ENCODE measurements at regions not wholly inside any gene's neighbourhood (a gene's known extent, or its start where the extent isn't known, plus 50 kb on each side); places are given as distances from the start of the nearest gene placed in this dataset.

DNA sequence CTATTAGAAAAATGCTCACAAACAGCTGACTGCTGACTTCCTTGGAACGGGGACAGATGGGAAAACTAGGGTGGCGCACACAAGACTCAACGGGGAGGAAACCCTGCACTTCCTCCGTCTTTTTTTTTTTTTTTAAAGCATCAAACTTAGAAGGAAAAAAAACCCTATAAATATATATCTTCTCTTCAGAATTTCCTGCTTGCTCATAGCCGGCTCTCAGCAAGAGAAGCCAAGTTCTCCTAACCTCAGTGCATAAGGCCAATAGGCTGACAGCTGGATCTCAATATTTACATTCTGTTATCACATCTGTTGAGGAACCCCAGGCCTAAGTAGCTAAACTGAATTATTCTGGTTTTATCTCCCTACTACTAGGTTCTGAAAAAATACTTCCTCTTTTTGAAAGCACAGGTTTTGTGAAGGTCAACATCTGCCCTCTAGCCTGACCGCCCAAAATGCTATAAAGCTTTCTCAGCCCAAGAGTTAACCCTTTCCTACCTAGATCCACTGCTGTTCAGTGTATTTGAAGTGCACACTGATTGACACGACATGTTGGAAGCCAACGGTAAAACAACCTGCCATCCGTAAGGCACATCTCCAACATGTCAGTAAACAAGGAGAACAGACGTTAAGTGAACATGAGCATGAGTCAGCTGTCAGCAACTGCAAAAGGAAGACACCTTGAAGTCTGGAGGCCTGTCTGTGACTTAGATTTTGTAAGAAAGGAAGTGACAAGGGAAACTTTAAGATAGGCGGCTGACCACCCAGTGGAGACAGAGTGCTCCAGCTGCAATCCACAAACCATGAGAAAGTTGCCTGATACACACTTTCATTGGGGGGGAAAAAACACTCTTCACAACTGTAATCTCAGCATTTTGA lies 83.8 kb downstream of the EBLN1 start:
- TF ChIP-seq EZH2 (IDR thresholded peaks at IDR 0.05; ENCODE audit: insufficient read depth, poor library complexity, severe bottlenecking) (no peak), EZH2phosphoT487 (IDR thresholded peaks at IDR 0.05; ENCODE audit: insufficient read depth, low read depth) (no peak)

All from GM23248 (cell line).